ENCODE measurements at regions not wholly inside any gene's neighbourhood (a gene's known extent, or its start where the extent isn't known, plus 50 kb on each side); places are given as distances from the start of the nearest gene placed in this dataset.
"Not testable (repeated sequence)": the region's sequence is repeated elsewhere in the genome, so short reads cannot be mapped to it uniquely, and the experiment has no call there.

GRCh38 chr18:62637807-62638687 is 77.3 kb upstream of the PHLPP1 start:
- H3K27ac ChIP-seq = no peak overlapping the region
- TF ChIP-seq CTCF (IDR thresholded peaks at IDR 0.05) = peak; percentile 83
- no peak for TF ChIP-seq ZFX (IDR thresholded peaks at IDR 0.05; ENCODE audit: borderline replicate concordance)

GRCh38 chr18:62643181-62643580 is 72.2 kb upstream of the PHLPP1 start:
- TF ChIP-seq ZFX (IDR thresholded peaks at IDR 0.05; ENCODE audit: borderline replicate concordance) (no peak), CTCF (IDR thresholded peaks at IDR 0.05) (no peak)
- H3K27ac ChIP-seq = no peak overlapping the region

GRCh38 chr18:62644773-62645172 is 70.6 kb upstream of the PHLPP1 start:
- TF ChIP-seq ZFX (IDR thresholded peaks at IDR 0.05; ENCODE audit: borderline replicate concordance) (no peak), CTCF (IDR thresholded peaks at IDR 0.05) (no peak)

GRCh38 chr18:62647179-62647578 is 68.2 kb upstream of the PHLPP1 start:
- TF ChIP-seq CTCF (IDR thresholded peaks at IDR 0.05) (no peak), ZFX (IDR thresholded peaks at IDR 0.05; ENCODE audit: borderline replicate concordance) (no peak)
- no peak overlapping the region for H3K27ac ChIP-seq

More at GRCh38 chr18:62644773-62645172, 70.6 kb upstream of the PHLPP1 start:
- H3K27ac ChIP-seq = no peak overlapping the region

- TF ChIP-seq CTCF (IDR thresholded peaks at IDR 0.05) (no peak), ZFX (IDR thresholded peaks at IDR 0.05; ENCODE audit: borderline replicate concordance) (no peak)
- no peak overlapping the region for H3K27ac ChIP-seq
These were observed 67.2 kb upstream of the PHLPP1 start for GRCh38 chr18:62648045-62648678.

- H3K27ac ChIP-seq = no peak overlapping the region
These were observed 63.9 kb upstream of the PHLPP1 start for GRCh38 chr18:62651276-62652056.

GRCh38 chr18:62652057-62652629 is 63.2 kb upstream of the PHLPP1 start:
- H3K27ac ChIP-seq = not testable (repeated sequence)

More at GRCh38 chr18:62651276-62652056, 63.9 kb upstream of the PHLPP1 start:
- TF ChIP-seq CTCF (IDR thresholded peaks at IDR 0.05) (no peak), ZFX (IDR thresholded peaks at IDR 0.05; ENCODE audit: borderline replicate concordance) (no peak)

All from 22Rv1 (cell line).